ENCODE measurements at regions not wholly inside any gene's neighbourhood (a gene's known extent, or its start where the extent isn't known, plus 50 kb on each side); places are given as distances from the start of the nearest gene placed in this dataset.

GRCh38 chr2:156003780-156004179 lies 328.7 kb downstream of the NR4A2 start:
- no peak overlapping the region for H3K27ac Mint-ChIP-seq
- H3K36me3 Mint-ChIP-seq (ENCODE audit: low read depth) = no peaks in the 10 kb centered on the region
- Histone ChIP-seq H3K4me3 (no peak overlapping the region), H3K79me2 (replicated peaks; ENCODE audit: insufficient read depth) (no peaks in the 10 kb centered on the region), H3K9me2 (ENCODE audit: insufficient read depth) (0 out of 2 replicates have a peak, but pooled peaks cover 5% of the 10 kb centered on the region), H4K20me1 (replicated peaks; ENCODE audit: insufficient read depth) (no peaks in the 10 kb centered on the region), H3K27me3 (ENCODE audit: insufficient read depth) (no peaks in the 10 kb centered on the region), H3K4me2 (no peak overlapping the region), H3K36me3 (ENCODE audit: insufficient read depth) (no peaks in the 10 kb centered on the region), H3F3A (replicated peaks; ENCODE audit: low read depth) (no peaks in the 10 kb centered on the region), H2AFZ (no peak overlapping the region), H3K27ac (ENCODE audit: low read depth) (no peak overlapping the region), H3K4me1 (ENCODE audit: insufficient read depth) (no peaks in the 10 kb centered on the region)
- peaks cover 3% of the 10 kb centered on the region; the same call in 2 of the 3 replicates for H3K4me1 Mint-ChIP-seq
- no peaks in the 10 kb centered on the region for H3K9me3 Mint-ChIP-seq
- ATAC-seq = no peak
- peaks cover 3% of the 10 kb centered on the region for H3K27me3 Mint-ChIP-seq (ENCODE audit: insufficient read depth, low read depth, poor library complexity)
- TF ChIP-seq ZNF114 (CRISPR knock-in tag; IDR thresholded peaks at IDR 0.05) = no peak
- no peak for TF ChIP-seq JUNB (IDR thresholded peaks at IDR 0.05; ENCODE audit: unreplicated experiment)
- TF ChIP-seq ZNF462 (CRISPR knock-in tag; IDR thresholded peaks at IDR 0.05) = no peak
- no peak for TF ChIP-seq EZH2phosphoT487 (IDR thresholded peaks at IDR 0.05; ENCODE audit: unreplicated experiment)
- no peak for TF ChIP-seq POLR2AphosphoS5 (IDR thresholded peaks at IDR 0.05; ENCODE audit: low read depth)
- no peak for TF ChIP-seq STAT1 (IDR thresholded peaks at IDR 0.05; ENCODE audit: unreplicated experiment)
- TF ChIP-seq EZH2 (IDR thresholded peaks at IDR 0.05; ENCODE audit: low read depth, unreplicated experiment) = no peak
- DNase-seq (ENCODE audit: low spot score) = no peak
- no peak overlapping the region for H3K4me3 Mint-ChIP-seq

- H3K9me2 ChIP-seq (ENCODE audit: insufficient read depth) = no peaks in the 10 kb centered on the region
- H3K4me3 ChIP-seq = no peak overlapping the region
- Mint-ChIP-seq H3K4me3 (no peak overlapping the region), H3K9me3 (no peaks in the 10 kb centered on the region), H3K4me1 (peaks cover 3% of the 10 kb centered on the region; the same call in 2 of the 3 replicates), H3K27me3 (ENCODE audit: insufficient read depth, low read depth, poor library complexity) (no peaks in the 10 kb centered on the region), H3K36me3 (ENCODE audit: low read depth) (no peaks in the 10 kb centered on the region), H3K27ac (no peak overlapping the region)
- no peaks in the 10 kb centered on the region for H3K4me1 ChIP-seq (ENCODE audit: insufficient read depth)
- H3K36me3 ChIP-seq (ENCODE audit: insufficient read depth) = no peaks in the 10 kb centered on the region
- H4K20me1 ChIP-seq (replicated peaks; ENCODE audit: insufficient read depth) = no peaks in the 10 kb centered on the region
- DNase-seq (ENCODE audit: low spot score) (no peak), ATAC-seq (no peak)
- no peak overlapping the region for H2AFZ ChIP-seq
- no peak overlapping the region for H3K27ac ChIP-seq (ENCODE audit: low read depth)
- no peak overlapping the region for H3K4me2 ChIP-seq
- H3K27me3 ChIP-seq (ENCODE audit: insufficient read depth) = no peaks in the 10 kb centered on the region
- no peaks in the 10 kb centered on the region for H3K79me2 ChIP-seq (replicated peaks; ENCODE audit: insufficient read depth)
- H3F3A ChIP-seq (replicated peaks; ENCODE audit: low read depth) = no peaks in the 10 kb centered on the region
- no peak for TF ChIP-seq STAT1 (IDR thresholded peaks at IDR 0.05; ENCODE audit: unreplicated experiment)
- no peak for TF ChIP-seq ZNF462 (CRISPR knock-in tag; IDR thresholded peaks at IDR 0.05)
- no peak for TF ChIP-seq EZH2phosphoT487 (IDR thresholded peaks at IDR 0.05; ENCODE audit: unreplicated experiment)
- no peak for TF ChIP-seq POLR2AphosphoS5 (IDR thresholded peaks at IDR 0.05; ENCODE audit: low read depth)
Observed at GRCh38 chr2:156001851-156002250, 330.7 kb downstream of the NR4A2 start.

Data from GM23338 (cell line).